Liver (tissue), 8 donors: ENCODE measurements at regions not wholly inside any gene's neighbourhood (a gene's known extent, or its start where the extent isn't known, plus 50 kb on each side); places are given as distances from the start of the nearest gene placed in this dataset.

Experiments used
- DNase-seq: peaks from one replicate; pipeline ENCODE4 v3.0.0-alpha.2; 2017; ENCODE audit warnings: low spot score
- H3K27ac ChIP-seq, 2 donors: one replicate each; pipeline ENCODE4 v1.7.0; 2013; ENCODE audit warnings: inconsistent platforms in 2 of 2, low read length in 2 of 2, control low read depth in 1 of 2, low read depth in 1 of 2, mild to moderate bottlenecking in 1 of 2
- H3K27me3 ChIP-seq, 4 donors: one replicate each; pipeline versions ENCODE4 v1.6.1 to v1.7.0; 2013; ENCODE audit warnings: low read length in 3 of 4, inconsistent platforms in 1 of 4, mild to moderate bottlenecking in 1 of 4, moderate library complexity in 1 of 4; ENCODE audit not compliant: control insufficient read depth in 4 of 4, insufficient read depth in 4 of 4
- H3K36me3 ChIP-seq, 4 donors: one replicate each; pipeline versions ENCODE4 v1.6.1 to v1.7.0; 2013; ENCODE audit warnings: low read length in 3 of 4, mild to moderate bottlenecking in 3 of 4, low read depth in 1 of 4, moderate library complexity in 1 of 4; ENCODE audit not compliant: control insufficient read depth in 4 of 4, insufficient read depth in 3 of 4
- H3K4me1 ChIP-seq, 4 donors: one replicate each; pipeline versions ENCODE4 v1.6.1 to v1.7.0; 2013; ENCODE audit warnings: low read length in 3 of 4, mild to moderate bottlenecking in 3 of 4, moderate library complexity in 1 of 4; ENCODE audit not compliant: control insufficient read depth in 4 of 4, insufficient read depth in 4 of 4
- H3K4me3 ChIP-seq, 3 donors: one replicate each; pipeline versions ENCODE4 v1.6.1 to v1.7.0; 2013; ENCODE audit warnings: low read length in 3 of 3, control low read depth in 1 of 3, low read depth in 1 of 3, mild to moderate bottlenecking in 1 of 3
- H3K9ac ChIP-seq, 2 donors: one replicate each; pipeline ENCODE4 v1.7.0; 2013; ENCODE audit warnings: low read length in 2 of 2, mild to moderate bottlenecking in 2 of 2, moderate library complexity in 2 of 2, control low read depth in 1 of 2, low read depth in 1 of 2
- H3K9me3 ChIP-seq, 4 donors: one replicate each; pipeline versions ENCODE4 v1.6.1 to v1.7.0; 2013; ENCODE audit warnings: low read length in 3 of 4; ENCODE audit not compliant: control insufficient read depth in 4 of 4
- ATF3 ChIP-seq: IDR thresholded peaks from 2 replicates; pipeline ENCODE4 v1.6.1; 2016; ENCODE audit warnings: antibody characterized with exemption
- CTCF ChIP-seq: fragments of 150-350 bp; IDR thresholded peaks from 2 replicates; pipeline ENCODE4 v1.5.1; 2017; ENCODE audit warnings: improper control_type of control experiment, low read depth, low read length; ENCODE audit not compliant: missing input control
- FOXA2 ChIP-seq: IDR thresholded peaks from 2 replicates; pipeline ENCODE4 v1.6.1; 2016; ENCODE audit warnings: antibody characterized with exemption
- JUND ChIP-seq, 2 donors: IDR thresholded peaks; 2 replicates each; pipeline ENCODE4 v1.6.1; 2016; ENCODE audit warnings: antibody characterized with exemption in 2 of 2
- NR2F2 ChIP-seq: IDR thresholded peaks from 2 replicates; pipeline ENCODE4 v1.6.1; 2016; ENCODE audit warnings: antibody characterized with exemption
- RAD21 ChIP-seq, 2 donors: IDR thresholded peaks; 2 replicates each; pipeline ENCODE4 v1.6.1; 2016; ENCODE audit warnings: antibody characterized with exemption in 2 of 2, mild to moderate bottlenecking in 2 of 2
- REST ChIP-seq: IDR thresholded peaks from 2 replicates; pipeline ENCODE4 v1.6.1; 2016; ENCODE audit warnings: antibody characterized with exemption, mild to moderate bottlenecking
- RXRA ChIP-seq, 2 donors: IDR thresholded peaks; 2 replicates each; pipeline ENCODE4 v1.6.1; 2017 to 2018; ENCODE audit warnings: antibody characterized with exemption in 2 of 2, mild to moderate bottlenecking in 1 of 2
- SP1 ChIP-seq: IDR thresholded peaks from 2 replicates; pipeline ENCODE4 v1.6.1; 2018; ENCODE audit warnings: antibody characterized with exemption, mild to moderate bottlenecking
- TAF1 ChIP-seq: conservative IDR thresholded peaks from 2 replicates; pipeline ENCODE4 v1.6.1; 2016; ENCODE audit warnings: antibody characterized with exemption, mild to moderate bottlenecking
- YY1 ChIP-seq: IDR thresholded peaks from 2 replicates; pipeline ENCODE4 v1.6.1; 2016; ENCODE audit warnings: antibody characterized with exemption, mild to moderate bottlenecking
- ZBTB33 ChIP-seq: IDR thresholded peaks from 2 replicates; pipeline ENCODE4 v1.6.1; 2016; ENCODE audit warnings: antibody characterized with exemption
- WGBS: extraction: QIAGEN DNeasy Blood & Tissue Kit; methylation state at CpG from one replicate; pipeline ENCODE4 v1.1.7; 2013; 5-methylcytosine and 5-hydroxymethylcytosine counted together
- donor health status: healthy.
- donor health status: healthy.
- donor health status: healthy.
- donor health status: healthy.
- donor health status: healthy.

GRCh38 chr1:222123111-222123510 is 381.2 kb upstream of the DUSP10 start:
- no peaks in the 10 kb centered on the region for H3K27me3 ChIP-seq
- H3K9ac ChIP-seq = no peak overlapping the region
- no peak overlapping the region for H3K4me3 ChIP-seq
- H3K36me3 ChIP-seq = no peaks in the 10 kb centered on the region
- no peaks in the 10 kb centered on the region for H3K9me3 ChIP-seq
- WGBS = 74% methylated on average over 2 of the region's 2 CpGs
- TF ChIP-seq ZBTB33 (no peak), NR2F2 (no peak), YY1 (no peak), RXRA (IDR thresholded peaks at IDR 0.05) (no peak), FOXA2 (no peak), SP1 (no peak)
- H3K27ac ChIP-seq = no peak overlapping the region
- no peaks in the 10 kb centered on the region for H3K4me1 ChIP-seq
- DNase-seq = no peak

GRCh38 chr1:222117809-222118208 is 375.9 kb upstream of the DUSP10 start:
- no peaks in the 10 kb centered on the region for H3K36me3 ChIP-seq
- no peak for DNase-seq
- TF ChIP-seq RXRA (IDR thresholded peaks at IDR 0.05) (no peak), ATF3 (no peak), RAD21 (IDR thresholded peaks at IDR 0.05) (no peak), FOXA2 (no peak), TAF1 (no peak), ZBTB33 (no peak), YY1 (no peak), REST (no peak), CTCF (no peak), JUND (IDR thresholded peaks at IDR 0.05) (no peak)
- no peaks in the 10 kb centered on the region for H3K4me1 ChIP-seq
- H3K4me3 ChIP-seq = no peak overlapping the region
- H3K27ac ChIP-seq = no peak overlapping the region
- no peaks in the 10 kb centered on the region for H3K9me3 ChIP-seq
- H3K27me3 ChIP-seq = no peaks in the 10 kb centered on the region
- 89% methylated on average over 2 of the region's 2 CpGs for WGBS
- no peak overlapping the region for H3K9ac ChIP-seq
